Suprapubic skin (tissue), 4 donors: ENCODE measurements at regions not wholly inside any gene's neighbourhood (a gene's known extent, or its start where the extent isn't known, plus 50 kb on each side); places are given as distances from the start of the nearest gene placed in this dataset.

Experiments
- DNase-seq, 2 donors: peaks; one replicate each; pipeline ENCODE4 v3.0.0-alpha.2; 2019; ENCODE audit warnings: low spot score in 2 of 2
- H3K27ac ChIP-seq: fragments of 200-600 bp; sonication (generic); one replicate; pipeline ENCODE4 v1.5.1; 2019
- H3K27me3 ChIP-seq: fragments of 200-600 bp; sonication (generic); one replicate; pipeline ENCODE4 v1.5.1; 2019
- H3K36me3 ChIP-seq: fragments of 200-600 bp; sonication (generic); one replicate; pipeline ENCODE4 v1.5.1; 2019
- H3K4me1 ChIP-seq: fragments of 200-600 bp; sonication (generic); one replicate; pipeline ENCODE4 v1.5.1; 2019
- H3K4me3 ChIP-seq: fragments of 200-600 bp; sonication (generic); one replicate; pipeline ENCODE4 v1.5.1; 2019; ENCODE audit warnings: mild to moderate bottlenecking
- H3K9me3 ChIP-seq: fragments of 200-600 bp; sonication (generic); one replicate; pipeline ENCODE4 v1.5.1; 2019
- EP300 ChIP-seq: sonication (generic); formaldehyde crosslinking; IDR thresholded peaks from one replicate; pipeline ENCODE4 v1.6.1; 2017; ENCODE audit warnings: antibody characterized with exemption
- POLR2A ChIP-seq, 2 donors: fragments of 450-650 bp; IDR thresholded peaks; one replicate each; pipeline ENCODE4 v1.6.1; 2017; ENCODE audit warnings: antibody characterized with exemption in 2 of 2, mild to moderate bottlenecking in 2 of 2, moderate library complexity in 2 of 2
- POLR2AphosphoS5 ChIP-seq, 3 donors: sonication (generic); formaldehyde crosslinking; IDR thresholded peaks; one replicate each; pipeline ENCODE4 v1.6.1; 2017; ENCODE audit warnings: antibody characterized with exemption in 3 of 3
- WGBS: methylation state at CpG from one replicate; pipeline ENCODE4 v1.1.5; 2018; 5-methylcytosine and 5-hydroxymethylcytosine counted together
- TF ChIP-seq, protein P1 (sequence below), 2 donors: fragments of 200-600 bp in 1 of 2; fragments of 450-650 bp in 1 of 2; sonication (generic) in 1 of 2; IDR thresholded peaks; one replicate each; pipeline ENCODE4 v1.5.1; 2016 to 2019; ENCODE audit warnings: antibody characterized with exemption in 2 of 2, mild to moderate bottlenecking in 1 of 2, moderate library complexity in 1 of 2

- TF ChIP-seq, protein P1, sequence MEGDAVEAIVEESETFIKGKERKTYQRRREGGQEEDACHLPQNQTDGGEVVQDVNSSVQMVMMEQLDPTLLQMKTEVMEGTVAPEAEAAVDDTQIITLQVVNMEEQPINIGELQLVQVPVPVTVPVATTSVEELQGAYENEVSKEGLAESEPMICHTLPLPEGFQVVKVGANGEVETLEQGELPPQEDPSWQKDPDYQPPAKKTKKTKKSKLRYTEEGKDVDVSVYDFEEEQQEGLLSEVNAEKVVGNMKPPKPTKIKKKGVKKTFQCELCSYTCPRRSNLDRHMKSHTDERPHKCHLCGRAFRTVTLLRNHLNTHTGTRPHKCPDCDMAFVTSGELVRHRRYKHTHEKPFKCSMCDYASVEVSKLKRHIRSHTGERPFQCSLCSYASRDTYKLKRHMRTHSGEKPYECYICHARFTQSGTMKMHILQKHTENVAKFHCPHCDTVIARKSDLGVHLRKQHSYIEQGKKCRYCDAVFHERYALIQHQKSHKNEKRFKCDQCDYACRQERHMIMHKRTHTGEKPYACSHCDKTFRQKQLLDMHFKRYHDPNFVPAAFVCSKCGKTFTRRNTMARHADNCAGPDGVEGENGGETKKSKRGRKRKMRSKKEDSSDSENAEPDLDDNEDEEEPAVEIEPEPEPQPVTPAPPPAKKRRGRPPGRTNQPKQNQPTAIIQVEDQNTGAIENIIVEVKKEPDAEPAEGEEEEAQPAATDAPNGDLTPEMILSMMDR (IDR thresholded peaks at IDR 0.05): no peak
- TF ChIP-seq EP300 (no peak), POLR2A (IDR thresholded peaks at IDR 0.05) (no peak), POLR2AphosphoS5 (IDR thresholded peaks at IDR 0.05) (no peak)
- 49% methylated on average over 3 of the region's 3 CpGs for WGBS
- H3K4me3 ChIP-seq: no peak overlapping the region
- no peaks in the 10 kb centered on the region for H3K36me3 ChIP-seq
- H3K27me3 ChIP-seq: no peaks in the 10 kb centered on the region
- no peak overlapping the region for H3K27ac ChIP-seq
- no peaks in the 10 kb centered on the region for H3K4me1 ChIP-seq
- no peaks in the 10 kb centered on the region for H3K9me3 ChIP-seq
- no peak for DNase-seq
Measured at GRCh38 chr18:73933685-73934084, 213.9 kb downstream of the FBXO15 start.

DNA sequence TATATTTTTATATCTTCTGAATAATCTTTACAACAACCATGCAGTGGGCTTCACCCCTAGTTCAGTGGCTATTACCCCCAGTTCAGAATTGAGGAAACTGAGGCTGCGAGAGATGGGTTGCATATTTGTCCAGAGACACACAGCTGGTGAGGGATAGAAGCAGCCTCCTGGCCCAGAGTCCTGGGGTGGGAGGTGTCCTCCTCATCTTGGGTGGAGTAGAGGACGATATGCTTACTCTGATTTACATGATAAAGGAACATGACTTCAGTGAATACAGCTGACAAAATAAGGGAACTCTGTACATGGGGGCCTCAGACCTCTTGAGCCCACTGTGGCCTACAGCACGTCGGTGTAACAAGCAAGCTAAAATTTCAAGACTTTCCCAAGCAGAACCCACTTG is 214.7 kb downstream of the FBXO15 start:
- 92% methylated on average over 4 of the region's 4 CpGs for WGBS
- no peak overlapping the region for H3K27ac ChIP-seq
- TF ChIP-seq, protein P1 (IDR thresholded peaks at IDR 0.05): no peak
- TF ChIP-seq POLR2A (IDR thresholded peaks at IDR 0.05) (no peak), EP300 (no peak), POLR2AphosphoS5 (IDR thresholded peaks at IDR 0.05) (no peak)
- no peaks in the 10 kb centered on the region for H3K4me1 ChIP-seq
- no peaks in the 10 kb centered on the region for H3K9me3 ChIP-seq
- H3K36me3 ChIP-seq: no peaks in the 10 kb centered on the region
- no peaks in the 10 kb centered on the region for H3K27me3 ChIP-seq
- H3K4me3 ChIP-seq: no peak overlapping the region
- DNase-seq: no peak

DNA sequence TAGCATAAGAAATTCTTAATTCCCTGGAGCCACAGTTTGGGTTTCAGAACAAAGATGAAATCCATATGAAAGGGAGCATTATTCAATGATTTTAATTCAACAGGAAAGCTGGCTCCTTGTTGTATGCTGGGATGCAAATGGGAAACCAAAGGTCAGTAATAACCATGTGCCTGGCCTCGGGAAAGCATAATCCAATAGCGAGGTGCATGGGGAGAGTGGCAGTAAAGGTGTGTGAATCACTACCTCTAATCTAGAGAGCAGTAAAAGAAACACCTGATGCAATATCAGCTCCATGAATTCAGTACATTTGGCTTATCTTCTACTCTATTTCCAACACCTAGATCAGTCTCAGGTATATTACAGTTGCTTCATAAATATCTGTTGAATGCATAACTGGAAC is 220.1 kb downstream of the FBXO15 start:
- Histone ChIP-seq H3K27ac (no peak overlapping the region), H3K27me3 (no peaks in the 10 kb centered on the region), H3K9me3 (no peaks in the 10 kb centered on the region), H3K4me3 (no peak overlapping the region), H3K36me3 (no peaks in the 10 kb centered on the region), H3K4me1 (no peaks in the 10 kb centered on the region)
- WGBS: 82% methylated on average over 2 of the region's 2 CpGs
- no peak for DNase-seq
- TF ChIP-seq POLR2AphosphoS5 (IDR thresholded peaks at IDR 0.05) (no peak), EP300 (no peak)

GRCh38 chr18:73924836-73925235 is 222.8 kb downstream of the FBXO15 start:
- 80% methylated on average over 3 of the region's 3 CpGs for WGBS
- H3K36me3 ChIP-seq: no peaks in the 10 kb centered on the region

DNA sequence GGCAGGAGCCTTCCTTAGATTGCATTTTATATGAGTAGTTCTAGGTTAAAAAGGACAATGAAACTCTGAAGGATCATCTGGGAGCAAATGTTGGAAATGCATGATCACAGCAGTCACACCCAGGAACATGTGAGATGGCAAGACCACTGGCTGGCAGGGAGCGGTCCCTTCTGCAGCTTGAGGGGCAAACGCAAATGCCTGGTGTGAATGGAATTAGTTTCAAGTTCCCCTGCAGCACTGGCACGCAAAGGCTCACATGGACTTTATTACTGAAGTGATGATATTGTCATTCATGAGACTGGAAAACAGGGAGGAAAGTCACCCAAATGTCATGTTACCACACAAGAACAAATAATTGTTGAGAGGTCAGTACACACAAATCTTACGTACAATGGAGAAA is 223.3 kb downstream of the FBXO15 start:
- Histone ChIP-seq H3K4me3 (no peak overlapping the region), H3K27ac (peak overlapping the region; percentile 78), H3K27me3 (no peaks in the 10 kb centered on the region), H3K4me1 (no peaks in the 10 kb centered on the region), H3K36me3 (no peaks in the 10 kb centered on the region), H3K9me3 (no peaks in the 10 kb centered on the region)
- WGBS: 76% methylated on average over 4 of the region's 4 CpGs
- DNase-seq: no peak
- TF ChIP-seq POLR2A (IDR thresholded peaks at IDR 0.05) (no peak), EP300 (no peak), POLR2AphosphoS5 (IDR thresholded peaks at IDR 0.05) (no peak)
- TF ChIP-seq, protein P1 (IDR thresholded peaks at IDR 0.05): no peak

More at GRCh38 chr18:73924836-73925235, 222.8 kb downstream of the FBXO15 start:
- H3K27ac ChIP-seq: peak overlapping the region; percentile 48
- DNase-seq: no peak
- H3K9me3 ChIP-seq: no peaks in the 10 kb centered on the region
- TF ChIP-seq, protein P1 (IDR thresholded peaks at IDR 0.05): no peak
- TF ChIP-seq EP300 (no peak), POLR2A (IDR thresholded peaks at IDR 0.05) (no peak), POLR2AphosphoS5 (IDR thresholded peaks at IDR 0.05) (no peak)
- H3K4me3 ChIP-seq: no peak overlapping the region
- no peaks in the 10 kb centered on the region for H3K4me1 ChIP-seq
- no peaks in the 10 kb centered on the region for H3K27me3 ChIP-seq

GRCh38 chr18:73923866-73924265 is 223.8 kb downstream of the FBXO15 start:
- no peaks in the 10 kb centered on the region for H3K27me3 ChIP-seq
- H3K36me3 ChIP-seq: no peaks in the 10 kb centered on the region
- peak overlapping the region; percentile 78 for H3K27ac ChIP-seq
- DNase-seq: no peak
- TF ChIP-seq, protein P1 (IDR thresholded peaks at IDR 0.05): no peak
- TF ChIP-seq POLR2A (IDR thresholded peaks at IDR 0.05) (no peak), POLR2AphosphoS5 (IDR thresholded peaks at IDR 0.05) (no peak), EP300 (no peak)
- WGBS: 46% methylated on average over 3 of the region's 3 CpGs
- H3K4me1 ChIP-seq: no peaks in the 10 kb centered on the region
- no peak overlapping the region for H3K4me3 ChIP-seq
- H3K9me3 ChIP-seq: no peaks in the 10 kb centered on the region
